Left forelimb (tissue), 1 donor: ENCODE measurements at regions not wholly inside any gene's neighbourhood (a gene's known extent, or its start where the extent isn't known, plus 50 kb on each side); places are given as distances from the start of the nearest gene placed in this dataset.

Experiments used
- DNase-seq: peaks from one replicate; pipeline ENCODE4 v3.0.0-alpha.2; 2018; ENCODE audit warnings: low spot score

DNA sequence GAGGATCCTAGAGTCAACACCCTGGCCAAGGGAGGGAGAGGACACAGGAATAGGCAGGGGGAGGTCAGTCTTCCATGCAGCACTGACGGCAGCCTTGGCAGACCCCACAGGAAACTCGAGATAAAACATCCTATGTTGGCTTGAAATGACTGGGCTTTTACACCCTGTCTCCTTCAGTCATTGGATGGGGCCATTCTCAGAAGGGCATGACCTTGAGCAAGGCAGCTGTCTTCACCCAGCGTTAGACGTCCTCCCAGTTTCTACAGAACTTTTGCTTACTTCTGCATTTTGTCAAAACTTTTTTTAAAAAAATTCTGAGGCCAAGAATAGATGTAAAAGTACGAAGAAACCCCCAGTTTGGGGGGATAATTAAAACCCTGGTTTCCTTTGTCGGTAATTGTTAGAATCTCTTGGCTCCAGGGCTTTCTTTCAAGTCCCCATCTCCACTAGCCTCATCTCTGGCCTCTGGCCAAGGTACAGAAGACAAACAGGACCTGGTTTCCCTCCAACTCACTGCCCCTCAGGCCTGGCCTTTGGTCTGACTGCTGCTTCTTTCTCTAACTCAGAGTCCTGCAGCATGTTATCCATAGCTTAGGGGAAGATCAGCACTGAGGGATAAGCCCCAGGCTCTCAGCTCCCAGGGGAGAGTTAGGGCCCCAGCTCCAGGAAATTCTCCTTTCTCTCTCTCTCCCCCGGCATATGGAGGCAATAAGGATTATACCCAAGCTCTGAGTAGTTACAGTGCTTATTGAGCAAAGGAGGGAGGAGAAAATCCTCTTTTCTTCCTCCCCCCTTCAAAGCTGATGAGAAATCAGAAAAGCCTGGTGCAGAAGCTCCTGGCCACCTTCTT lies 51.6 kb upstream of the KCND3 start:
- DNase-seq = no peak

DNA sequence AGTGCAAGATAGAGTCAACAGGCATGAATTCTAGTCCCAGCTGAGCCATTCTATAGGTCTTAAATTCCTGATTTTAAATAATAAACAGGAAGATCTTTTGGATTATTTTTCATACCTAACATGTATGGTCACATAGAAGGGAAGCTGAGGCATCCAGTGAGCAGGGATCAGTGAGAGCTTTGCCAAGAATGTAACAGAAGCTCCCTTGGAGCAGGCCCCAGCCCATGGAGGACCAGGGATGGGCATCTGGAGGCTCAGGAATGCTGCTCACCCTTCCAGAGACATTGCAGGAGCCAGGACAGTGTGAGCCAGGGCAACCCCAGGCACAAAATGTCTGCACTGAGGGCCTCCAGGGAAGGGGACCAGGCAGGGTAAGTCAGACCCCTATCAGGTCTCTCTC lies 54.4 kb upstream of the KCND3 start:
- DNase-seq = no peak

DNA sequence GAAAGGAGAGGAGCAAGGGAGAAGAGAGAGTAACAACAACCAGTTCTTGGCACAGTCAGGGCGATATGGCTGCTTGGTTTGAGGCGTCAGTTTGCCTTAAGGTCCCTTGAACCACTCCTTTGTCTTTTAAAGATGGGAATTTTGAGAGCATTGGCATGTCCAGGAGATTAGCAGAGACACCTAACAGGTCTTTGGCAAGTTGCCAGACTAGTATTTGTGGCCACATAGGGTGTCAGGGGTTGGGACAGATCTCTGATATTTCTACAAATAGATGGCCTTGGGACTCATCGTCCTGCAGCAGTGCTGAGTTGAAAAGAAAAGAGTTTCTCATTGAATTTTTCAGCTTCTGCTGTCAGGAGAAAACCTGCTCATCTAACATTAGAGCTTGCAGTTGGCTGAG lies 55.3 kb upstream of the KCND3 start:
- DNase-seq = no peak

DNA sequence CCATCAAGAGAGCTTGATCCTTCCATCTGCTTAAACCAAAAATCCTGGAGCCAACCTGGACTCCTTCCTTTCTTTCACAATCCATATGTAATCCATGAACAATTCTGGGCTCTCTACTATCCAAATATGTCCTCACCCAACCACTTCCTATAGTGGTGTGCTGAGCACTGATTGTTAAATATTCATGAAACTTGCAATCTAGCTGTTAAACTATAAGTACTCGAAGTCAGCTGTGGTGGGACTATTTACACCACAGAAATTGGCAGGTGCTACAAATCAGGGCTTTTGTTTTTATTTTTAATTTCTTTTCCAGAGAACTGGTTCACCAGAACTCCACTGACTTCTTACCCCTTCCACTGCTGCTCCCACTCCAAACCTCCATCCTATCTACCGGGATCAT lies 57.2 kb upstream of the KCND3 start:
- DNase-seq = no peak

DNA sequence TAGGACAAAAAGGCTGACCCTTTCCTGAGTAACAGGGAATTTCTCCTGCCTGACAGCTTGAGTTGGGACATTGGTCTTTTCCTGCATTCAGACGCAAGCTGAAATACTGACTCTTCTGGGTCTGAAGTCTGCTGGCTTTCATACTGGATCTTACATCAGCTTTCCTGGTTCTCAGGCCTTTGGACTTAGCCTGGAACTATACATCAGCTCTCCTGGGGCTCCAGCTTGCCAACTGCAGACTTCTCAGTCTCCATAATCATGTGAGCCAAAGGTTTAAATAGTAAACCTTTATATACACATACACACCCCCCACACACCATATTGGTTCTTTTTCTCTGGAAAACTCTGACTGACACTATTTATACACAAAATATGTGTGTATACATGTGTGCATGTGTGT lies 59.0 kb upstream of the KCND3 start:
- DNase-seq = no peak

DNA sequence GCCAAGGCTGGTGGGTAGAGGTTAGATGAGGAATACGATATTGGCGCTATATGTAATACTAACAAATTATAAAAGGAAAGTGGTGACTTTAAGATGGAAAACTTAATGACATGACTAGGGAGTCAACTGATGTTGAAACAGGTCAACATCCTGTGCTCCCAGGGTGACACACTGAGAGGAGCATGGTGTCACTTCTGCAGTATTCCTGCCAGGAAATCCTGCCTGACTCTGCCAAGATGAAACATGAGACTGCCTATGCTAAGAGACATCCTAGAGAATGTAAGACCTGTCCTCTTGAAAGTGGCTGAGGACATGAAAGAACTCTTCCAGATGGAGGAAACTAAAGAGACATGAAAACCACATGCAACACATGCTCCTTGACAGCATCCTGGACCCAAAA lies 65.0 kb upstream of the KCND3 start:
- DNase-seq = no peak

DNA sequence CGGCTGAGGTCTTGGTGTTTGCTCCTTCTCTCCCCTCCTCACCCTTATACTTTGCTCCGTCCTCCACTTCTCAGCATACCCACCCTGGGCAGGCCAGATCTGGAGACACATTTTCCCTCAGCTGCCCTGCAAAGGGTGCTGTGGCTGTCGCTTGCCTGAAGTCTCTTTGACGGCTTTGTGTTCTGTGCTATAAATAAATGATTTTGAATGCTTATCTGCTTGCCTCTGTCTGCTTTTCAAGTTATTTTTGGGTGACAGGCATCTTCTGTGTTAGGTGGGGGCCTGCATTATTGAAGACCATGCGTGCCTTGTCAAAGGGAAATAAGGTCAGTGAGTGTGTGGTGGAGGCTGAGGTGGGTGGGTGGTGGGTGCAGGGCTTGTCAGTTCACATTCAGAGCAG lies 66.9 kb upstream of the KCND3 start:
- DNase-seq = no peak

DNA sequence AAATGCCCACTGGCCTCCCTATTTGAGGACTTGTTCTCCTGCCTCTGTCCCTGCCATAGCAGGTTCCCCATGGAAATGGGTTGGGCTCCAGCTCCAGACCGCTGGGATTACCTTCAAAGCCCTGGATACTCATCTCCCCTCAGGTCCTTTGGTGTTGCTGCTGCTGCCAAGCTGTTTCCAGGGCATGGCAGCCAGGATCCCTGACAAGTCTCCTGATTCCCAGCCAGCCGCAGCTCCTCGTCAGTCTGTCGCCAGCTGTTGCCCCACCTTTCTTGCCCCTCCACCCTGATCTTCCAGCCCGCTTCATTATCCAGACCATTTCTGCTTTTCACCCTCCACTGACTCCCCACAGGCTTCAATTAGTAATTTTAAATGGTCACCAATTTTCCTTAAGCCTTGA lies 68.3 kb upstream of the KCND3 start:
- DNase-seq = no peak

DNA sequence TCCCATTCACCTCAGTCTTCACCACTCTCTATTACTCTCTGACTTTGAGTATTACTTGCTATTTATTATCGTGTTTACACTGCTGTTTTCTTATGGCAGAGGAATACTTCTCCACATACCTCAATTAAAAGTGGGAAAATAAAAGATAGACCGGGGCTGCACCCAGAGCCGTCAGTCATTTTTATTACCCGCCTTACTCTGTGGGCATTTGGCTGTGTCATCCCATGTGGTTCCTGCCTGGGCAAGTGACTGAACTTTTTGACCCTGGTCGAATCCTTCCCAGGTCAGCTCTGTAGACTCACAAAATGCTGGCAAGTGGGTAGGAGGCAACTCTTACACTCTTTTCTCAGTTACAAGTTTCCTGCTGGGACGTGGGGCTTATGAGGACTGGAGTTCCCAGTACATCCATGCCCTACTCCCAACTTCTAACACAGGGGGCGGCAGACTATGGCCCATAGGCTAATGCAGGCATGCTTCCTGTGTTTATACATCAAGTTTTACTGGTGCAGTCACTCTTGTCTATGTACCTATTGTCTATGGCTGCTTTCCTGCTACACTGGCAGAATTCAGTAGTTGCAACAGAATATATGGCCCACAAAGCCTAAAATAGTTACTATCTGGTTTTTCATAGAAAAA lies 69.5 kb upstream of the KCND3 start:
- no peak for DNase-seq

DNA sequence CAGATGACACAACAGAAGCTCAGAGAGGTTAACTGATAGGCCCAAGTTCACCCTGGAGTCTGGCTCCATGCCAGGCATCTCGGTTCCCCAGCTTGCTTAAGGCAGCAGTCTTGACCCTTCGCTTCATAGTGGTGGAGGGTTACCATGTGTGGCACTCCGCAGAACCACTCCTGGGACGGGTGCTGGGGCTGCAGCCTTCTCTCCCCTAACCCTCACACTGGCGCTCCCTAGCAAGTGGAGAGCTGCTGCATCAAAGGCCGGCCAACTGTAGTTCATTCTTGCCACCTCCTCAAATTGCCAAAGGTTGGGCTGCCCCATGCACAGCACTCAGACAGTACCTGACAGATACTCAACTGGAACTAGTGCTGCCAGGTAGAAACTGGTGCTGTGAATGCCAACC lies 70.2 kb upstream of the KCND3 start:
- DNase-seq = peak; percentile 57

DNA sequence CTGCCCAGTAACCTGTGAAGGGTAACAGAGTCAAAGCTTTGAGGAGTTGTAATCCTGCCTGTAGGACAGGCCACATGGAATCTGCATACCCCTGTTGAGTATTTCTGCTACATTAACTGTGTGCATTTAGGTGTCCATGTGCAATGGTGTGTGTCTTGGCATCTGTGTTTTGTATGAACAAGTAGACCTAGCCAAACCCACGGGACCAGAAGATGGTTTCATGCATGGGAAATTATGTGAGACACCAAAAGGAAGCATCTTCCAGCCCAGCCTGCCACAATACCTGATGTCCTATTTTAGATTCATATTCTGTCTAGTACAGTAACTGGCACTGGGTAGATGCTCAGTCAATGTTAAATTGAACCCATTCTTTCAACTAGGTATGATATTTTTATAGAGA lies 70.8 kb upstream of the KCND3 start:
- DNase-seq = no peak

DNA sequence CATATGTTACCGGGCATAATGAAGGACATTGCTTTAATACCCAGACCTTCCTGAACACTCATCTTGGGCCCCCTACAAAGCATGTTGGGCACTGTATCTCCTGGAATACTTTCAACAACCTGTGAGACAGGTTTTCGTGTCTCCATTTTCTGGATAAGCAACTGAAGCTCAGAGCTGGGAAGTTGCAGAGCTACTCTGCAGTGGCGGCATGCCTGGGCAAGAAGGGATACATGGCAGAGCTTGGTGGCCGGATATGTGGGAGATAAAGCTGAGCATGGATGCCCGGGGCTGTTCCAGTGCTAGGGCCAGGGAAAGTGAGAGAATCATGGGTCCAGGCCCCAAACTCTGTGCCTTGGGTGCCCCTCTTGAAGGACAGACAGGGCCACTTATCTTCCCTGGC lies 71.6 kb upstream of the KCND3 start:
- peak; percentile 30 for DNase-seq

DNA sequence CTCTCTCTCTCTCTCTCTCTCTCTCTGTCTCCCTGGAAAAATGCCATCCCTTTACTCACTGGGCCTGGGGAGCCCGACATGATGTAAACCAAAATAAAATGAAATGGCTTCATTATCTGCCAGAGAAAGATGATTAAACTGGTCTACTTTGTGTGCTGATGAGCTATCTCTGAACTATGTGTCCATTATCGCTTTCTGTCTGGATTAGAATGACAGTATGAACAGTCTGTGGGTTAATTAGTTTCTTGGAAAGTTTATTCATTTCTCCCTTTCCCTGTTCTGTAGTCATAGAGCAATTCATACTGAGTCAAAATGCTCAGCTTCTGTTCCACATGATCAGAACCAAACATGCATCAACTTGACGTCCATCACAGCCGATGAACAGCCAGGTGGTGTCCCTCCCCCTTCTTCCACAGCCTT lies 72.4 kb upstream of the KCND3 start:
- DNase-seq = peak; percentile 26

DNA sequence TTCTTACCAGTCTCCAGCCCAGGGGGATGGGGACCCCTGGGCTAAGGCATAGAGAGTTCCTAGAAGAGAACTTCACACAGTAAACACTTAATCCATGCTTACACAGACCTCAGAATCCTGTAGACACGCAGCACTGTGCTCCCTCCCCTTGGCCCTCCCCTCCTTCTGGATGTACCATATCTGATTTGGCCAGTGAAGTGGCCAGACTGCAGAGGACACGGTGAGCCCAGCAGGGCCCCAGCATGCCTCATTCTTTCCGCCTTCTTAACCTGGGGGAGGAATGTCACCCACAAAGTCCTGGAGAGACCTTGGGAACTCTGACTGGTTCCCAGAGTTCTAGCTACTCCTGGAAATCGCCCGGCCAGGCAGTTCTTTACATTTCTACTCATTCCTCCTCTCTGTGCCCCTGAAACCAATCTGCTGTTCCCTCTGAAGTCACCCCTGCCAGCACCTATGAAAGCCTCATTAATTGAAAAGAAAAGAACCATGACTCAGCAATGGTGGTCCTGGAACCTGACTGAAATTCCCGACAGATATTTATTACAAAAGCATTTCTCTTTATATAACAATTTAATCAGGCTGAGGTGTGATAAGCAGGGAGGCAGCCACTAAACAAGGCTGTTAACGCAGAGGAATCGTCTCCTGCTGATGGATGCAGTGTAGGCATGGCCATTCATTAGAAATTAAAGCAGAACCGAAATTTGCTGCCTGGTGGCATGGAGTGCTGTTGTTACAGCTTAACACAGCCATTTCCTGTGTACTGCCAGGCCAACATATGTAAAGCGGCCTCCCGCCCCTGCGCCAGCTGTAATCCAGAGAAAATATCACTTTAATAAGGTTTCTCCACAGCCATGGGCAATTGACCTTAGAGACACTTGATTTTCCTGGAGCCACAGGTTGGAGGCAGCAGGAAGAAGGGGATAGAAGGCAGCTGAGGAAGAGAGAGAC lies 74.6 kb upstream of the KCND3 start:
- DNase-seq = peak; percentile 31

DNA sequence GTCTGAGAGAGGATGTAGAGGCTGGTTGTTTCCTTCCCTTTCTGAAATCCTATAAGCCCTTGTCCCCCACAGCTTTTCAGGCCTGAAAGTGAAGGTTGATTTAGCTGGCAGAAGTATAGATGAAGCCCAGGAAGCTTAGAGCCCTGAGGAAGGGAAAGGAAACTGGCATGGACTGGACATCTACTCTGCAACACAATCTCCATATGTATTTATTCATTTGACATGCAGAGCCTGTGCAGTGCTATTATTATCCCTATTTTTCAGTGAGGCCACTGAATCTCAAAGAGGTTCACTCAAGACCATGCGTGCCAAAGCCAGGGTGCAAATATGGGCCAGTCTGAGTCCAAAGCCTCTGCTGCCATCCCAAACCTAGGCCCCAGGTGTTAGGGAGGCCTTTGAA lies 78.5 kb upstream of the KCND3 start:
- no peak for DNase-seq

DNA sequence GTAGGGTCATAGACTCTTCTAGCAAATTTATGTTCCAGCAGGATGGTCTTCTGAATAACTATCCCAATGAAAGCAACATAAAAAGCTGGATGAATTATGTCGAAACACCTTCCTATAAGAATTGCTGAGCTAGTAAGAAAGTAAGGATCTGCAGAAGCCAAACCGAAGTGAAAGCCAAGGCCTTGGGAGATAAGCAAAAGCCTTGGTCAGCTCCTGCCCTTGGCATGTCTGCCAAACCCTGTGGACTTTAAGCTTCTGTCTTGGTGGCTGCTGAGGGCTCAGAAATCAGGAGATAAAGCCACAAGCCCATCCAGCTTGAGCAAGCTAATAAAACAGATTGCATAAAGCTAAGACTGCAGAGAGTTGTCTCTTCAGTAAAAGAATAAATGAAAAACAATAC lies 81.2 kb upstream of the KCND3 start:
- DNase-seq = no peak

DNA sequence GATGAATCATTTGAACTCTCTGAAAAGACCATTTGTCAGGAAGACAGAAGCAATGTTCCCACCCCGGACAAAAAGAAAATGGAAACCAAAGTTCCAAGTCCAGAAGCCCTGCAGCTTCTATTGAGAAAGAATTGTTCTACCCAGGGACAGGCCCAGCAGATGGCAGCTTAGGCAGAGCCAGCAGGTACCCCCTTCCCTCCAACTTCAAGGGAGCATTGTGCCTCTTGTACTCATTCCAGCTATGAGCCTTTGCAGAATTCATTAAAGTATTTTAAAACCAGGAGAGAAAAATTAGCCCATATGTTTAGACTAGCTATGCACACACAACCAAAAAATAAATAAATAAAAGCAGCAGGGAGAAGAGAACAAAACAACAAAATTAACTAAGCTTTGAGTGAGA lies 85.2 kb upstream of the KCND3 start:
- no peak for DNase-seq

DNA sequence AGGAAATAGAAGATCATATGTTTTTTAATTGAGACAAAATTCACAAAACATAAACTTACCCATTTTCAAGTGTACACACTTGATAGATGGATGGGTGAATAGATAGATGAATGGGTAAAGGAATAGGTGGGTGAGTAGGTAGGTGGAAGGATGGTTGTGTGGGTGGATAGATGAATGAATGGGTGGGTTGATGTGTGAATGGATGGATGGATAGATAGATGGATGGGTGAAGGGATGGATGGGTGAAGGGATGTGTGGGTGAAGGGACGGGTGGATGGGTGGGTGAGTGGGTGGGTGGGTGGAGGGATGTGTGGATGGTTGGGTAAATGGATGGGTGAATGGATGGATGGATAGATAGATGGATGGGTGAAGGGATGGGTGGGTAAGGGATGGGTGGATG lies 86.1 kb upstream of the KCND3 start:
- no peak for DNase-seq

DNA sequence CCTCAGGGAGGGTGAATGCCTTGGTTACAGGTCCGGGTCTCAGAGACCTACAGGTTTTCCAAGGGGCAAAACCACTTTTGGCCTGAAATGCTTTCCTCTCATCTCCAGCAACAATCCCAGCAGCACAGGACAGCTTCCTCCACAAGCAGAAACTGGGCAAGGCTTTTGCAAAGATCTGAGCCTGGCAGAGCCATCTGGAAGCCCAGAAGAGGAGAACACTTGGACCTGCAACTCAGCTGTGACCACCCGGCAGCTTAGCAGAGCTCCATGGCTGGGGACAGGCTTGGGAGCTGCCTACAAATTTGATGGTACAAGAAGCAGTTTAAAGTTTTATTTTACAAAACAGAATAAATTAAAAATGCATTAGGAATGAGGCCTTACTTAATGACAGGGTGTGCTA lies 90.0 kb upstream of the KCND3 start:
- DNase-seq = no peak

DNA sequence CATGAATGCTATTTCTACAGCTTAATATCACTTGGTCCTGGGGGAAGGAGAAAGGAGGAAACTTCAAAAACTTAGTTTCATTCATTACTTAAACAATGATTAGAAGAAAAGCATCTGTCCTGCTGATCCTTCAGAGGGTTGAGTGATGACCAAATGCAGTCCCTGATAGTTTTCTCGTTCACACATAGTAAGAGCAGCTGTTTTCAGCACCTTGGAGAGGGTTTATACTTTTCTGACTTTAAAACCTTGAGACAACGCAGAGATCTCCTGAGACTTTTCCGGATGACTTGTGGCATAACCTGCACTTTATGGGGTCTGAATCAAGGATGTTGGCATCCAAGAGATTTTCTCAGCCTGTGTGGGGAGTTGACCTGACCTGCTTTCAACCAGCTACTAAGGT lies 94.0 kb upstream of the KCND3 start:
- DNase-seq = no peak

DNA sequence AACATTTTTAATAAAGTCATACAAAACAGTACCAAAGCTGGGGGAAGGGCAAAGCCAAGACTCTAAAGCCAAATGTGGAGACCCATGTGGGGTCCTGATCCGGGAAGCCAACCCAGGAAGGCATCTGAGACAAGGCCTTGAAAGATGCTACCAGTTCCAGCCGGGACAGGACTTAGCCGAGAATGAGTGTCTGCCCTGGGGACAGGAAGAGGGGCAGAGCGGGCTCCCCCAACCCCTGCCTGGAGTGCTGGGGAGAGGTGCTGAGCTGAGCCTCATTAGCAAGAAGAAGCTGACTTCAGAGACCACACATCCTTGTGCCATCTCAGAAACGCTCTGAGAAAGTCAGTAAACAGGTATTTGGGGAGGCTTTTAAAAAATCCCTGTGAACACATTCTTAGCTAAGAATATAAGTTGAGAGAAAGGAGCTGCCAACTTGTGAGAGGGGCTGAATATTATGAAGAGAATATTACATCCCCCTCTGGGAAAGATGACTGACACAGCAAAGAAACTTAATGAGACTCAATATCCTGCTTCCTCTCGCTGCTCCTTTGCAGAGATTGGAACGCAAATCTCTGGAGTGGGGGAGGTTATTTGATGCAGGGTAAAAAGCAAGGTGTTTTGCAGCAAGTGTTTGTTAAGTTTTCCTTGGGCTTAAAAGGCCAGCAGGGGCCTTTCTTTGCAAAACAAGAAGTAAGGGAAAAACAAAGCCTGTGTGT lies 103.3 kb upstream of the KCND3 start:
- no peak for DNase-seq

DNA sequence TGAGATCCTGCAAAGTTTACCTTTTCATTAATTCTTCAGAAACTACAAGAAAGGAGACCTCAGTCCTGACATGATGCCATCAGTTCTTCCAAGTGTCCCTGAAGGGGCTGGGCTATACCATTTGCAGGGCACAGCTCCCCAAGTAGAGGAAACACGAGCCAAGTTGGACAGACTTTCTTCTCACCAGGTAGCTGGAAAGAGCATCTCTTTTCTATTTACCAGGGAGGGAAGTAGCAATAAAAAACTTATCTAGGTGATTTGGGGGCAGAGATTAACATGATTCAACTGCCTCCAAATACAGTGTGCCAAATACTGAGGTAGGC lies 103.9 kb upstream of the KCND3 start:
- DNase-seq = no peak
